Posterior vena cava (tissue), 2 donors: ENCODE measurements at regions not wholly inside any gene's neighbourhood (a gene's known extent, or its start where the extent isn't known, plus 50 kb on each side); places are given as distances from the start of the nearest gene placed in this dataset.

Experiments used
- DNase-seq: peaks from one replicate; pipeline ENCODE4 v3.0.0-alpha.2; 2020; ENCODE audit warnings: low spot score
- intact Hi-C, 2 donors: fragments of 100-400 bp; cut with DNase I; formaldehyde crosslinking; loops; one replicate each; pipeline versions ENCODE4 v1.14.1 to v1.14.2; 2022 to 2023
- donor health status: DM: yes; HTN: yes; CAD: no.
- donor health status: DM: yes; HTN: yes; CAD: no.

- DNase-seq, result no peak
- intact Hi-C loops, result no loop called here
Observed at GRCh38 chr18:75837316-75837715, 409.8 kb upstream of the SMIM21 start.

GRCh38 chr18:75836516-75836915, 409.0 kb upstream of the SMIM21 start:
- intact Hi-C loops, result no loop called here
- no peak for DNase-seq

GRCh38 chr18:75831960-75832359, 404.5 kb upstream of the SMIM21 start:
- DNase-seq, result no peak
- intact Hi-C loops, result no loop called here

- no peak for DNase-seq
Observed at GRCh38 chr18:75830828-75831227, 403.3 kb upstream of the SMIM21 start.

GRCh38 chr18:75829091-75829490, 401.6 kb upstream of the SMIM21 start:
- no peak for DNase-seq
- intact Hi-C loops, result no loop called here

More at GRCh38 chr18:75830828-75831227, 403.3 kb upstream of the SMIM21 start:
- intact Hi-C loops, result no loop called here

- DNase-seq, result no peak
- intact Hi-C loops, result no loop called here
Observed at GRCh38 chr18:75828379-75828778, 400.9 kb upstream of the SMIM21 start.

- DNase-seq, result no peak
- intact Hi-C loops, result no loop called here
Observed at GRCh38 chr18:75827751-75828287, 400.3 kb upstream of the SMIM21 start.

GRCh38 chr18:75824661-75825060, 397.2 kb upstream of the SMIM21 start:
- no peak for DNase-seq
- intact Hi-C loops, result no loop called here

- intact Hi-C loops, result no loop called here
- DNase-seq, result no peak
Observed at GRCh38 chr18:75823471-75823870, 396.0 kb upstream of the SMIM21 start.

GRCh38 chr18:75818383-75818782, 390.9 kb upstream of the SMIM21 start:
- intact Hi-C loops, result no loop called here
- no peak for DNase-seq

- intact Hi-C loops, result loop anchor here in 1 of 2 donors (1.0 kb wide), 1 partner anchor 18 kb away; no protein-coding TSS in a partner anchor
Observed at GRCh38 chr18:75815767-75816166, 388.3 kb upstream of the SMIM21 start.

GRCh38 chr18:75812761-75813160, 385.3 kb upstream of the SMIM21 start:
- DNase-seq, result no peak
- intact Hi-C loops, result no loop called here

More at GRCh38 chr18:75815767-75816166, 388.3 kb upstream of the SMIM21 start:
- no peak for DNase-seq

- intact Hi-C loops, result no loop called here
- no peak for DNase-seq
Observed at GRCh38 chr18:75810961-75811551, 383.6 kb upstream of the SMIM21 start.

- intact Hi-C loops, result no loop called here
- no peak for DNase-seq
Observed at GRCh38 chr18:75810516-75810915, 383.0 kb upstream of the SMIM21 start.

- no peak for DNase-seq
- intact Hi-C loops, result no loop called here
Observed at GRCh38 chr18:75809926-75810255, 382.4 kb upstream of the SMIM21 start.

GRCh38 chr18:75809151-75809925, 381.8 kb upstream of the SMIM21 start:
- no peak for DNase-seq
- intact Hi-C loops, result no loop called here

- intact Hi-C loops, result no loop called here
- no peak for DNase-seq
Observed at GRCh38 chr18:75805265-75805664, 377.8 kb upstream of the SMIM21 start.

- DNase-seq, result no peak
- intact Hi-C loops, result no loop called here
Observed at GRCh38 chr18:75802681-75803080, 375.2 kb upstream of the SMIM21 start.

GRCh38 chr18:75801178-75801577, 373.7 kb upstream of the SMIM21 start:
- intact Hi-C loops, result no loop called here
- DNase-seq, result no peak

- DNase-seq, result no peak
- intact Hi-C loops, result no loop called here
Observed at GRCh38 chr18:75800331-75800648, 372.8 kb upstream of the SMIM21 start.
